ENCODE measurements at regions not wholly inside any gene's neighbourhood (a gene's known extent, or its start where the extent isn't known, plus 50 kb on each side); places are given as distances from the start of the nearest gene placed in this dataset.
A peak's percentile ranks its signal among the peaks of the same experiment; 100 is the strongest.

- no peaks in the 10 kb centered on the region for H4K20me1 ChIP-seq (ENCODE audit: insufficient read depth)
- no peak overlapping the region for H3K4me3 ChIP-seq (ENCODE audit: low read length)
- H3K79me2 ChIP-seq (replicated peaks; ENCODE audit: insufficient read depth, low read length), result no peaks in the 10 kb centered on the region
- no peaks in the 10 kb centered on the region for H3K9me3 ChIP-seq (ENCODE audit: low read length)
- TF ChIP-seq POLR2AphosphoS5 (IDR thresholded peaks at IDR 0.05), result no peak
- TF ChIP-seq CTCF (IDR thresholded peaks at IDR 0.05; ENCODE audit: poor library complexity, severe bottlenecking), result no peak
- TF ChIP-seq REST (IDR thresholded peaks at IDR 0.05; ENCODE audit: borderline replicate concordance), result no peak
- no peak for TF ChIP-seq RAD21 (conservative IDR thresholded peaks at IDR 0.05)
- TF ChIP-seq EP300 (conservative IDR thresholded peaks at IDR 0.05; ENCODE audit: poor library complexity, severe bottlenecking), result no peak
- no peak for TF ChIP-seq EZH2 (IDR thresholded peaks at IDR 0.05; ENCODE audit: borderline replicate concordance, insufficient read depth, low read length, poor library complexity, severe bottlenecking)
- TF ChIP-seq TAF1 (IDR thresholded peaks at IDR 0.05; ENCODE audit: low read depth), result no peak
- no peak for TF ChIP-seq MXI1 (conservative IDR thresholded peaks at IDR 0.05; ENCODE audit: poor library complexity, severe bottlenecking)
- no peak for TF ChIP-seq SMC3 (conservative IDR thresholded peaks at IDR 0.05; ENCODE audit: poor library complexity)
- H3K4me2 ChIP-seq (ENCODE audit: low read length), result no peak overlapping the region
- no peak overlapping the region for H3K27ac ChIP-seq (ENCODE audit: low read length)
- H3K27me3 ChIP-seq (ENCODE audit: insufficient read depth, low read depth, low read length), result no peaks in the 10 kb centered on the region
- H3K9ac ChIP-seq (ENCODE audit: low read length), result no peak overlapping the region
- no peaks in the 10 kb centered on the region for H3F3A ChIP-seq (ENCODE audit: insufficient read depth, low read length, poor library complexity, severe bottlenecking)
- H2AFZ ChIP-seq (ENCODE audit: low read depth, low read length), result no peak overlapping the region
- no peaks in the 10 kb centered on the region for H3K9me2 ChIP-seq (ENCODE audit: insufficient read depth, low read length)
- H3K36me3 ChIP-seq (ENCODE audit: insufficient read depth, low read length), result no peaks in the 10 kb centered on the region
These were observed 120.2 kb downstream of the AKAP11 start for GRCh38 chr13:42392180-42392579.

GRCh38 chr13:42392716-42393572 lies 121.0 kb downstream of the AKAP11 start:
- Histone ChIP-seq H3F3A (ENCODE audit: insufficient read depth, low read length, poor library complexity, severe bottlenecking) (no peaks in the 10 kb centered on the region), H3K27me3 (ENCODE audit: insufficient read depth, low read depth, low read length) (no peaks in the 10 kb centered on the region), H3K9me3 (ENCODE audit: low read length) (no peaks in the 10 kb centered on the region), H4K20me1 (ENCODE audit: insufficient read depth) (no peaks in the 10 kb centered on the region), H3K9me2 (ENCODE audit: insufficient read depth, low read length) (no peaks in the 10 kb centered on the region), H3K79me2 (replicated peaks; ENCODE audit: insufficient read depth, low read length) (no peaks in the 10 kb centered on the region), H3K27ac (ENCODE audit: low read length) (no peak overlapping the region), H3K4me3 (ENCODE audit: low read length) (no peak overlapping the region), H3K9ac (ENCODE audit: low read length) (no peak overlapping the region), H3K4me2 (ENCODE audit: low read length) (no peak overlapping the region), H3K36me3 (ENCODE audit: insufficient read depth, low read length) (no peaks in the 10 kb centered on the region), H2AFZ (ENCODE audit: low read depth, low read length) (no peak overlapping the region)
- TF ChIP-seq RAD21 (conservative IDR thresholded peaks at IDR 0.05) (no peak), POLR2AphosphoS5 (IDR thresholded peaks at IDR 0.05) (peak; percentile 20)

Data from neural cell (in vitro differentiated cells).